ENCODE measurements at regions not wholly inside any gene's neighbourhood (a gene's known extent, or its start where the extent isn't known, plus 50 kb on each side); places are given as distances from the start of the nearest gene placed in this dataset.

DNA sequence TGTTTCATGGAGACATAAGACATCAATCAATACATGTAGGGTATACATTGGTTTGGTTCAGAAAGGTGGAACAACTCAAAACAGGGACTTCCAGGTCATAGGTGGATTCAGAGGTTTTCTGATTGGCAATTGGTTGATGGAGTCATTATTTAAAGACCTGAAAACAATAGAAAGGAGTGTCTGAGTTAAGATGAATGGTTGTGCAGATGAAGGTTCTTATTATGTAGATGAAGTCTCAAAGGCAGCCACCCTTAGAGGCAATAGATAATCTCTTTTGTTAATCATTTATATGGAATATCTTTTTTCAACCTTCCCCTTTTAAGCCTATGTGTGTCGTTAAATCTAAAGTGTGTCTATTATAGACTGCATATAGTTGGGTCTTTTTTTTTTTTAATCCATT is 67.8 kb upstream of the LYPLAL1 start:
- no peak for DNase-seq (ENCODE audit: extremely low spot score, unreplicated experiment)
- Mint-ChIP-seq H3K4me3 (ENCODE audit: unreplicated experiment) (no peak overlapping the region), H3K9me3 (ENCODE audit: unreplicated experiment) (peaks cover 4% of the 10 kb centered on the region), H3K27ac (ENCODE audit: unreplicated experiment) (no peak overlapping the region), H3K27me3 (ENCODE audit: unreplicated experiment) (no peaks in the 10 kb centered on the region), H3K4me1 (ENCODE audit: unreplicated experiment) (no peaks in the 10 kb centered on the region), H3K36me3 (ENCODE audit: unreplicated experiment) (no peaks in the 10 kb centered on the region)
- TF ChIP-seq, protein P1, sequence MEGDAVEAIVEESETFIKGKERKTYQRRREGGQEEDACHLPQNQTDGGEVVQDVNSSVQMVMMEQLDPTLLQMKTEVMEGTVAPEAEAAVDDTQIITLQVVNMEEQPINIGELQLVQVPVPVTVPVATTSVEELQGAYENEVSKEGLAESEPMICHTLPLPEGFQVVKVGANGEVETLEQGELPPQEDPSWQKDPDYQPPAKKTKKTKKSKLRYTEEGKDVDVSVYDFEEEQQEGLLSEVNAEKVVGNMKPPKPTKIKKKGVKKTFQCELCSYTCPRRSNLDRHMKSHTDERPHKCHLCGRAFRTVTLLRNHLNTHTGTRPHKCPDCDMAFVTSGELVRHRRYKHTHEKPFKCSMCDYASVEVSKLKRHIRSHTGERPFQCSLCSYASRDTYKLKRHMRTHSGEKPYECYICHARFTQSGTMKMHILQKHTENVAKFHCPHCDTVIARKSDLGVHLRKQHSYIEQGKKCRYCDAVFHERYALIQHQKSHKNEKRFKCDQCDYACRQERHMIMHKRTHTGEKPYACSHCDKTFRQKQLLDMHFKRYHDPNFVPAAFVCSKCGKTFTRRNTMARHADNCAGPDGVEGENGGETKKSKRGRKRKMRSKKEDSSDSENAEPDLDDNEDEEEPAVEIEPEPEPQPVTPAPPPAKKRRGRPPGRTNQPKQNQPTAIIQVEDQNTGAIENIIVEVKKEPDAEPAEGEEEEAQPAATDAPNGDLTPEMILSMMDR (IDR thresholded peaks at IDR 0.05): no peak

DNA sequence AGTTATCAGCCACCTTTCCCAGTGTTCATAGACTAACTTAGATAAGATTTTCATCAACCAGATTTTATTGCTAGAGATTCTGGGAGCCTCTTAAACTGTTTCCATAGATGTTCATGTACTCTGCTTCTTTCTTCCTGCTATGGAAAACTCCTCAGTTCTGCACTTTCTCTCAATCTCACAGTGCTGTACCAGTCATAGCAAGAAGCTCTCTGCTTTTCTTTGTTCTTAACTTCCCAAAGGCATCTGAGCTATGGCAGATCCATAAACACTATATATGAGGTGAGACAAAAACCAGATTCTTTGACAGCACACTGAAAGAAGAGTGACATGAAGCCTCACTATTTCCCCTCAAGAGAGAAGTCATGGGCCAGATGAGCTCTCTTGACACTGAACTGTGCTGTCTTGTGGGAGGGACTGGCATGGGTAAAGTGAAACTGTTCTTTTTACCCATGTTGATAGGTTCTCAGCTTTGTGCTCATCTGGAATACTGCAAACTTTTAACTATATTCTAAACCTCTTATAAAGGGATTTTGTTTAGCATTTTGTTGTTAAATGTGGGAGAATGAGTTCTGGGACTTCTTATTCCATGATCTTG is 64.2 kb upstream of the LYPLAL1 start:
- Mint-ChIP-seq H3K4me1 (ENCODE audit: unreplicated experiment) (no peaks in the 10 kb centered on the region), H3K9me3 (ENCODE audit: unreplicated experiment) (peaks cover 17% of the 10 kb centered on the region), H3K27ac (ENCODE audit: unreplicated experiment) (no peak overlapping the region), H3K36me3 (ENCODE audit: unreplicated experiment) (peaks cover 4% of the 10 kb centered on the region), H3K4me3 (ENCODE audit: unreplicated experiment) (no peak overlapping the region), H3K27me3 (ENCODE audit: unreplicated experiment) (no peaks in the 10 kb centered on the region)
- DNase-seq (ENCODE audit: extremely low spot score, unreplicated experiment): no peak
- TF ChIP-seq, protein P1 (IDR thresholded peaks at IDR 0.05): no peak

DNA sequence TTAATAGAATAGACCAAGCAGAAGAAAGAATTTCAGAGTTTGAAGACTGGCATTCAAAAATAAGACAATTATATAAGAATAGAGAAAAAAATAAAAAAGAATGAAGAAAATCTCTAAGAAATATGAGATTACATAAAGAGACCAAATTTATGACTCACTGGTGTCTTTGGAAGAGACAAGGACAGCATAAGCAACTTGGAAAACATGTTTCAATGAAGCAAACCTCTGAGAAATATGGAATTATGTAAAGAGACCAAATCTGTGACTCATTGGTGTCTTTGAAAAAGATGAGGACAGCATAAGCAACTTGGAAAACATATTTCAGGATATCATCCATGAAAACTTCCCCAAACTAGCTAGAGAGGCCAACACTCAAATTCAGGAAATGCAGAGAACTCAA is 60.4 kb upstream of the LYPLAL1 start:
- H3K9me3 Mint-ChIP-seq (ENCODE audit: unreplicated experiment): peaks cover 18% of the 10 kb centered on the region
- H3K27ac Mint-ChIP-seq (ENCODE audit: unreplicated experiment): no peak overlapping the region
- TF ChIP-seq, protein P1 (IDR thresholded peaks at IDR 0.05): no peak
- DNase-seq (ENCODE audit: extremely low spot score, unreplicated experiment): no peak
- peaks cover 4% of the 10 kb centered on the region for H3K36me3 Mint-ChIP-seq (ENCODE audit: unreplicated experiment)
- no peaks in the 10 kb centered on the region for H3K27me3 Mint-ChIP-seq (ENCODE audit: unreplicated experiment)
- no peaks in the 10 kb centered on the region for H3K4me1 Mint-ChIP-seq (ENCODE audit: unreplicated experiment)
- no peak overlapping the region for H3K4me3 Mint-ChIP-seq (ENCODE audit: unreplicated experiment)

DNA sequence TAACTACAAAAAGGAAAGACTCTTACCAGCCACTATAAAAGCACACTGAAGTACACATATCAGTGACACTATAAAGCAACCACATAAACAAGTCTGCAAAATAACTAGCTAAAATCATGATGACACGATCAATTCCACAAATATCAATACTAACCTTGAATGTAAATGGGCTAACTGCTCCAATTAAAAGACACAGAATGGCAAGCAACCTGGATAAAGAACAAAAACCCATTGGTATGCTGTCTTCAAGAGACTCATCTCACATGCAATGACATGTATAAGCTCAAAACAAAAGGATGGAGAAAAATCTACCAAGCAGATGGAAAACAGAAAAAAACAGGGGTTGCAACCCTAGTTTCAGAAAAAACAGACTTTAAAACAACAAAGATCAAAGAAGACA is 59.7 kb upstream of the LYPLAL1 start:
- DNase-seq (ENCODE audit: extremely low spot score, unreplicated experiment): no peak
- H3K9me3 Mint-ChIP-seq (ENCODE audit: unreplicated experiment): peaks cover 20% of the 10 kb centered on the region
- H3K4me1 Mint-ChIP-seq (ENCODE audit: unreplicated experiment): no peaks in the 10 kb centered on the region
- TF ChIP-seq, protein P1 (IDR thresholded peaks at IDR 0.05): no peak
- no peak overlapping the region for H3K4me3 Mint-ChIP-seq (ENCODE audit: unreplicated experiment)
- H3K36me3 Mint-ChIP-seq (ENCODE audit: unreplicated experiment): peaks cover 4% of the 10 kb centered on the region
- H3K27ac Mint-ChIP-seq (ENCODE audit: unreplicated experiment): no peak overlapping the region
- no peaks in the 10 kb centered on the region for H3K27me3 Mint-ChIP-seq (ENCODE audit: unreplicated experiment)

DNA sequence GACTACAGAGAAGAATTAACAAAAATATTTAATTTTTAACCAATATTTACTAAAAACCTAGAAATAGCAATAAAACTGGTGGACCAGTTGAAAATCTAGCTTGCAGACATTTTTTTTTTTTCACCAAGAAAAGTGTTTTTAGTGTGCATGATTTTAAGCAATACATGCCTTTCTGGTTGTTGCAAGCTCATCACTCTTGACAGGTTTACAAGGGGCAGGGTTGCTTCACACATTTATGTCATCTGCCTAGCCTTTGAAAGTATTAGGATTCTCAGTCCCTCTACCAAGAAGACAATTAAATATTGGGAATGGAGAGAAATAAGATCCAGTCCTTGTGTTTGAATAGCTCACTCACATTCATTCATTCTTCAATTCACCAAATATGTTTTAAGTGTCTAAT is 53.8 kb upstream of the LYPLAL1 start:
- DNase-seq (ENCODE audit: extremely low spot score, unreplicated experiment): no peak
- Mint-ChIP-seq H3K9me3 (ENCODE audit: unreplicated experiment) (peaks cover 7% of the 10 kb centered on the region), H3K27ac (ENCODE audit: unreplicated experiment) (no peak overlapping the region), H3K4me3 (ENCODE audit: unreplicated experiment) (no peak overlapping the region), H3K36me3 (ENCODE audit: unreplicated experiment) (no peaks in the 10 kb centered on the region), H3K4me1 (ENCODE audit: unreplicated experiment) (peaks cover 19% of the 10 kb centered on the region), H3K27me3 (ENCODE audit: unreplicated experiment) (no peaks in the 10 kb centered on the region)
- TF ChIP-seq, protein P1 (IDR thresholded peaks at IDR 0.05): no peak

Data from osteocyte (in vitro differentiated cells).